Fibroblast of the conjunctiva (primary cell): ENCODE measurements at regions not wholly inside any gene's neighbourhood (a gene's known extent, or its start where the extent isn't known, plus 50 kb on each side); places are given as distances from the start of the nearest gene placed in this dataset.

Experiments used
- DNase-seq: peaks from one replicate; pipeline ENCODE4 v3.0.0-alpha.2; 2010; ENCODE audit warnings: low read depth

DNA sequence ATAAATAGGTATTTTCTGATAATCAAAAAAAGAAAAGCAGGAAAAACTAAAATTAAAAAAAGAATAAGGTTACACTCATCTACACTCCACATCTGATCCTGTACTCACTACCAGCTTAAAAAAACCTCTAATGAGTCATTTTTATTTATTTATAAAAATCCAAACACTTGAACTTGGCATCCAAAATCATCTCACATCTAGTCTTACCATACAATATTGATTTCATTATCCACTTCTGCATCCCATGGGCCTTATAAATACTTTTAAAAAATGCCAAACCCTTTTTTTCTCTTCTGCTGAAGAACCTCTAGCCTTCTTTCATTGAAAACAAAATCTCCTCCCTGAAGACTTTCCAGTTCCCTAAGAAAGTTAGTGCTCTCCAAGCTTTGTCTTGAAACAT lies 109.7 kb downstream of the TMTC3 start:
- peak; percentile 62 for DNase-seq

GRCh38 chr12:88253371-88253978 lies 111.4 kb downstream of the TMTC3 start:
- no peak for DNase-seq

- no peak for DNase-seq
Observed at GRCh38 chr12:88255224-88255623, 113.1 kb downstream of the TMTC3 start.

- DNase-seq: no peak
Observed at GRCh38 chr12:88255847-88256246, 113.7 kb downstream of the TMTC3 start.

- DNase-seq: peak; percentile 66
Observed at GRCh38 chr12:88258396-88258795, 116.3 kb downstream of the TMTC3 start.

GRCh38 chr12:88266806-88267360 lies 124.8 kb downstream of the TMTC3 start:
- no peak for DNase-seq

- DNase-seq: no peak
Observed at GRCh38 chr12:88267630-88268029, 125.5 kb downstream of the TMTC3 start.

- DNase-seq: no peak
Observed at GRCh38 chr12:88272456-88272855, 130.3 kb downstream of the TMTC3 start.

DNA sequence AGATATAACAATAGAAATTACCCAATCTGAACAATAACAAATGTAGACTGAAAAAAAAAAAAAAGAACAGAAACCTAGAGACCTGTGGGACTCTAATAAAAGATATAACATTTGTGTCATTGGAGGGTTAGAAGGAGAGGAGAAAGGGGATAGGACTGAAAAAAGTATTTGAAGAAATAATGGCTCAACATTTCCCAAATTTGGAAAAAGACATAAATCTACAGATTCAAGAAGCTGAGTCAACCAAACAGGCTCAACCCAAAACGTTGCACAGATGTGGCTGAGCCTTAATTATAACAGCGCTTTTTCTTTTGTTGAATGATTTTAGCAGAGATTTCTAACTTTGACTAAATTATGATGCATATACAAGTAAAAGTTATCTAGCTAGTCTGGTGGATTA lies 131.3 kb downstream of the TMTC3 start:
- no peak for DNase-seq

GRCh38 chr12:88273875-88274274 lies 131.8 kb downstream of the TMTC3 start:
- no peak for DNase-seq

- no peak for DNase-seq
Observed at GRCh38 chr12:88291498-88292131, 149.5 kb downstream of the TMTC3 start.

DNA sequence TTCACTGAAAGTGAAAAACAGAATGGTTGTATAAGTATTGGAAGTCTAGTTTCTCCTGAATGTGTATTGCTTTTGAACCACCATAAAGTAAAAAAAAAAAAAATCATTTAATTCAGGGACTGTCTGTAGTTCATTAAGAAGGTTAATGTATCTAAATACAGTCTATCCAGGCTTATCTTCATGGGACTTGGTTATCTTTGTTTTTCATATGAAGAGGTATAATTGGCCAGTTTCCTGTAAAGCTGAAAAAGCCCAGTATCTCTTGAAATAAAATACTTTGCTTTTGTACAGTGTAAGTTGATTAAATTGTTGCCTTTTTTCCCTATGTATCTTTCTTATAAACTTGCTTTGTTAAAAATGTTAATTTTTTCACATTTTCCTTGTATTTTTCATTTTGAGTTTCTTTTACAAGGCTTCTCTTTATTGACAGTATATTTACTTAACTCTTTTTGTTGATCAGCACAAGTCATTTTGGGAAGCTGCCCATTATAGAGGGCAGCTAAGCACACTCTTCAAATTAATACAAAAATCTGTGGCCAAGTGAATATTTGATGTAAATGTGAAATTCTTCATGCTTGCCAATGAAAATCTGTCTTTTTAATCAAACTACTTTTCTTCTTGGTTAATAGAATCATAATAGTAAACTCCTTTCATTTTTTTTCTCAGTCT lies 156.0 kb downstream of the TMTC3 start:
- no peak for DNase-seq

DNA sequence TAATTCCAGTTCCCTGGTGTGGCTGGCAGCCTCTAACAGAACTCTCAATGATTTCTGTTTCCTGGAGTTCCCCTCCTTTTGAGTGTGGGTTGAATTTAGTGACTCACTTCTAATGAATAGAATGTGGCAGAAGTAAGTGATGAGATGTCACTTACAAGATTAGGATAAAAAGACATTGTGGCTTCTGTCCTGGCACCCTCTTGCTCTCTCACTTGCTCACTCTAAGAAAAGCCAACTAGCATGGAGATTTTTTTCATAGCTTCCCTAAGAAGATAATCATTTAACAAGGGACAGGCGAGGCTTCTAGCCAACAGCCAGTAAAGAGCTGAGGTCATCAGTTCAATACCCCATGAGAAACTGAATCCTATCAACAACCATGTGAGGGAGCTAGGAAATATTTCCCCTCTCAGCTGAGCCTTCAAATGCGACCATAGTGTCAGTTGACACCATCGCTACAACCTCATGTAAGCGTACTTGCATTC lies 156.7 kb downstream of the TMTC3 start:
- DNase-seq: no peak

DNA sequence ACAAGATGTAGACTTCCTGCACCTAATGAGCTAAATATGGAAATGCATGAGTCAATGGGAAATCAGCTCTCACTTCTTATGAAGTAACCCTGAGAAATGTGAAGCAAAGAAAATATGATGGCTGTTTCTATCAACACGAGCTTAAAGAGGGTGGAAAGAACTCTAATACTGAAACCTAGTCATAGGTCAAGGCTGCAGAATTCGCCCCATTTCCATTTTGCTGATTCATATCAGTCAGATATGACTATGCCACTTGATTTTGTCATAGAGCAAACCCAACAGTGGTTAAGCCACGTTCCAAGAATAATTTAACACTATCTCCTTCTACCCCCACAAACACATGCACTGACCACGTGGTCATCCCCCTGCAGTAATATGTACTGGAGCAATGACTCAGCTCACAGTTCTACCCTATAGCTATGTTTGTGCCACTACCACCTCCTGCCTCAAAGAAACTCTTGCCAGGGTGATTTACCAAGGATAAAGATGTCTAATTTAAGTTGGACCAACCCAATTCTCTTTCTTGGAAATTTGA lies 157.5 kb downstream of the TMTC3 start:
- DNase-seq: peak; percentile 94

GRCh38 chr12:88300931-88301330 lies 158.8 kb downstream of the TMTC3 start:
- DNase-seq: no peak

DNA sequence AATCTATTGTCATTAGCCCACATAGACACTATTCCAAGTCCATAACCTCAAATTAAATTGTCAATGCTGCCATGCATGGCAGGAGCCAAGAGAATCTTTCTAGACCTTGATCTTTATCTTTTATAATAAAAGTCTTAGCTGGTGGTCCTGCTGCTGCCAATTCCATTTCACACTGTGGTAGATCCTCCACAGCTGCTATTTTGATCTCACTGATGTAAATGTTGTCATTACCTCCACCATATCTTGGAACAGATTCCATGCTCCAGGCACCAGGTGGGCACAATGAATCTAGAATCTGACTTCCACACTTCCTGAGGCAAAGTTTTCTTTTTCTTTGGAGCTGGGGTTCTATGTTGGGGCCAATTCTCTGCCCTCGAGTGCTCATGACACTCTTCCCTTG lies 161.2 kb downstream of the TMTC3 start:
- no peak for DNase-seq

- DNase-seq: no peak
Observed at GRCh38 chr12:88305254-88305890, 163.3 kb downstream of the TMTC3 start.

DNA sequence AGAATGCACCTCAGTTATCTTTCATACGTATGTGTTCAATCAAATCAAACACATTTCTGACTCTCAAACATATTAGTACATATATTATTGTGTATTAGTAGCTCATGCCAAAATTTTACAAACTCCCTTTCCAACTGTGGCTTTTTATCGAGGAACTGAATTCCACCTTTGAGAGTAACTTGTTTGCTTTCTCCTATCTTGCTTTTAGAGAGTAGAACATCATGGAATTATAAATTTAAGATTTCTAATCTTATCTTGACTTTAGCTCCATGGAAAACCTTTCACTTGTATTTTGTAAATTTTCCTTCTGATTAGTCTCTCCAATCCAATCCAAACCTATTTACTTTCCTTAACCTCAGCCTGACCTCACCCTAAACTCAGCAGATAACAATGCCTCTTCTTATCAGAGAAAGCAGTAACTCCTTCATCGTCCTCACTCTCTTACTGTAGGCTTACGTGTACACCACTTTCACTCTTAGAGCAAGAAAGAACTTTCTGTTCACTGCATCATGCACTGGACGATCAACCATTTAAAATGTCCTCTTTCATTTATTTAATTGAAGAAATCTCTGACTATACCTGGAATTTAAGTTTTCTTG lies 164.5 kb downstream of the TMTC3 start:
- DNase-seq: no peak

DNA sequence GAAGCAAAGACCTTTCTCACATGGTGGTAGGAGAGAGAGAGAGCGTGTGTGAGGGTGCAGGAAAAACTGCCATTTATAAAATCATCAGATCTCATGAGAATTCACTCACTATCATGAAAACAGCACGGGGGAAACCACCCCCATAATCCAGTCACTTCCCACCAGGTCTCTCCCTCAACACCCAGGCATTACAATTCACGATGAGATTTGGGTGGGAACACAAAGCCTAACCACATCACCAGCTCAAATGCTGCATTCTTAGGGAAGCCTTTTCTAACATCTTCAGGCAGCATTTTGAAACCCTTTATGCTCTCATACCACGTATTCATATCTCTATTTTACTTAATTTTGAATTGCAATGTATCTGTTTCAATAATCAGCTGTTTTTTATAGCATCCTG lies 165.9 kb downstream of the TMTC3 start:
- DNase-seq: no peak

DNA sequence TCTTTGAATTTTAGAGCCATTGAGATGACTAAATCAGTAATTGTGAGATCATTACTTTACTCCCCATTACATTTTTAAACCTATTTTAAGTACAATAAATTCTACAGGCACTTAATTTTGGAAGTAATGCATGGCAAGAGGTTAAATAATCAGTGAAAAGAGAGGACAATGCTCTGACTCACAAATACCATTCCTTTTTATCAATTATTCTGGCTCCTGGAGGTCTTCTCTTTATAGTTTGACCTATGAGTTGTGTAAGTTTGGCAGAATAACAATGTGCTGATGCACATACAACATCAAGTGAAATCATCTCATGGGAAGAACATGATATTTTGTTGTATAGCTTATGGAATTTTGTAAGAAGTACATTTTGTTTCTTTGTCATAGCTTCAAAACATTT lies 166.7 kb downstream of the TMTC3 start:
- peak; percentile 83 for DNase-seq

DNA sequence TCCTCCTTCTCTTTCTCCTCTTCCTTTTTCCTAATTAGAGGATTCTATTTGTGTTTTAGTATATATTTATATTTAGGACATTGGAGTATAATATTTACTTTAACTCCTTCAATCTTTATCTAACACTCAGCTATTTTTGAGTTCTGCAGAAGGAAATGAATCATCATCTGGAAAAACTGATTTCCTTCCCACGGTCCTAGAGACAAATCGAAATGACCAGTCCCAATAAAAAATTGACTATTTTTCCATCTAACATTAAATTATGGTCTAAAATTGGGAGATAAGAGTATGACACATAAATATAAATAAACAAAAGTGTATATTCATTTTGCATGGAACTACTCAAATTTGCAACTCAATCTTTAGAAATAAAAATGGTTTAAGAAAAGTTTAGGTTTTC lies 167.4 kb downstream of the TMTC3 start:
- no peak for DNase-seq

GRCh38 chr12:88310069-88310468 lies 168.0 kb downstream of the TMTC3 start:
- DNase-seq: peak; percentile 73
